Activated CD4-positive, alpha-beta T cell treated with anti-CD3 and anti-CD28 coated beads, Interleukin-2, amount 10 ng/mL, durations not matched to agents 24 days and 14 days (primary cell): ENCODE measurements at regions not wholly inside any gene's neighbourhood (a gene's known extent, or its start where the extent isn't known, plus 50 kb on each side); places are given as distances from the start of the nearest gene placed in this dataset.

Experiments
- DNase-seq: peaks from one replicate; pipeline ENCODE4 v3.0.0; 2022
- H3K27ac Mint-ChIP-seq: one replicate; pipeline ENCODE4 v1.8.0; 2022; ENCODE audit warnings: mild to moderate bottlenecking, mixed read lengths
- H3K27me3 Mint-ChIP-seq: one replicate; pipeline ENCODE4 v1.8.0; 2022; ENCODE audit warnings: mixed read lengths
- H3K36me3 Mint-ChIP-seq: one replicate; pipeline ENCODE4 v1.8.0; 2022; ENCODE audit warnings: low read depth, mild to moderate bottlenecking, mixed read lengths
- H3K4me1 Mint-ChIP-seq: one replicate; pipeline ENCODE4 v1.8.0; 2021; ENCODE audit warnings: mixed read lengths
- H3K4me3 Mint-ChIP-seq: one replicate; pipeline ENCODE4 v1.8.0; 2022; ENCODE audit warnings: mild to moderate bottlenecking, moderate library complexity, mixed read lengths
- H3K9me3 Mint-ChIP-seq: one replicate; pipeline ENCODE4 v1.8.0; 2021; ENCODE audit warnings: mixed read lengths
- intact Hi-C: fragments of 100-400 bp; cut with micrococcal nuclease; formaldehyde crosslinking; loops from one replicate; pipeline ENCODE4 v1.15.1; 2023

- H3K4me1 Mint-ChIP-seq: no peaks in the 10 kb centered on the region
- H3K27me3 Mint-ChIP-seq: no peaks in the 10 kb centered on the region
- no peak overlapping the region for H3K27ac Mint-ChIP-seq
- no peaks in the 10 kb centered on the region for H3K36me3 Mint-ChIP-seq
- intact Hi-C loops: no loop called here
- H3K9me3 Mint-ChIP-seq: no peaks in the 10 kb centered on the region
- DNase-seq: no peak
- H3K4me3 Mint-ChIP-seq: no peak overlapping the region
Observed at GRCh38 chr12:127431594-127431993, 835.4 kb upstream of the TMEM132C start.

- Mint-ChIP-seq H3K27ac (no peak overlapping the region), H3K27me3 (no peaks in the 10 kb centered on the region), H3K4me3 (no peak overlapping the region), H3K4me1 (no peaks in the 10 kb centered on the region), H3K36me3 (no peaks in the 10 kb centered on the region), H3K9me3 (peaks cover 6% of the 10 kb centered on the region)
- DNase-seq: no peak
- intact Hi-C loops: no loop called here
Observed at GRCh38 chr12:127435439-127435838, 831.5 kb upstream of the TMEM132C start.

DNA sequence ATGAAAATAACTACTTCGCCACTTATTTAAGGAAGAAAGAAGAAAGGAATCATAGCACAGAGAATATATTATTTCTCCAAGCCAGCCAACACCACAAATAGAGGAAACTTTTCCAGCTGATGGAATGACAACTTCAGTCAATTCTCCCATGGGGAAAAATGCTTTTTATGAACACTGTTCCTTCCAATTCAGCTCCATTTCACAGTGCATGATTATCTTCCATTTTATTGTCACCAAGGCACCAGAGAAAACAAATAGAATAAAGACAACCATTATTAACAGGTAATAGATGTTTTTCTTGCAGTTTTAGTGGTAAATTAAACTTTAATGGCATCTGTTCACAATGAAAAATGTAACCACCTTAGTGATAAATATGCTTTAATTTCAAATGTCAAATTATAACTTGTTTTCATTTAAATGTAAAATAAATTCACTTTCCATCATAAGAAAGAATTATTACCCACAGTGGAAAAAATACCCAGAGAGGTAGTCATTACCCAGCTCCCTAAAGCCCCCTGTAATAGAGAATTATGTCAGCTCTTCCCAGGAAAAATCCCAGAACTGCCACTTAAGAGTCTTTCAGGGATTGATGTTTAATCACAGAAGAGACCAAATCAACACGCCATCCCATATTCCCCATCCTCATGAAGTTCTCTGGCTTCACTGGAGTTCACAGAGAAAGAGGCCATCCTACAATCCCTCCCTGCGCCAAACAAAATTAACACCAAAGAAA is 828.3 kb upstream of the TMEM132C start:
- no peaks in the 10 kb centered on the region for H3K27me3 Mint-ChIP-seq
- H3K36me3 Mint-ChIP-seq: no peaks in the 10 kb centered on the region
- intact Hi-C loops: no loop called here
- H3K4me1 Mint-ChIP-seq: no peaks in the 10 kb centered on the region
- DNase-seq: no peak
- no peak overlapping the region for H3K27ac Mint-ChIP-seq
- H3K9me3 Mint-ChIP-seq: peaks cover 6% of the 10 kb centered on the region
- H3K4me3 Mint-ChIP-seq: no peak overlapping the region

- H3K4me1 Mint-ChIP-seq: no peaks in the 10 kb centered on the region
- no peak for DNase-seq
- no peaks in the 10 kb centered on the region for H3K36me3 Mint-ChIP-seq
- H3K4me3 Mint-ChIP-seq: no peak overlapping the region
- no peaks in the 10 kb centered on the region for H3K27me3 Mint-ChIP-seq
- H3K9me3 Mint-ChIP-seq: no peaks in the 10 kb centered on the region
- intact Hi-C loops: no loop called here
- no peak overlapping the region for H3K27ac Mint-ChIP-seq
Observed at GRCh38 chr12:127445581-127446139, 821.3 kb upstream of the TMEM132C start.

GRCh38 chr12:127448906-127449305 is 818.1 kb upstream of the TMEM132C start:
- Mint-ChIP-seq H3K27ac (no peak overlapping the region), H3K4me1 (no peaks in the 10 kb centered on the region), H3K9me3 (no peaks in the 10 kb centered on the region), H3K4me3 (no peak overlapping the region), H3K36me3 (no peaks in the 10 kb centered on the region), H3K27me3 (peaks cover 5% of the 10 kb centered on the region)
- no peak for DNase-seq
- intact Hi-C loops: no loop called here

DNA sequence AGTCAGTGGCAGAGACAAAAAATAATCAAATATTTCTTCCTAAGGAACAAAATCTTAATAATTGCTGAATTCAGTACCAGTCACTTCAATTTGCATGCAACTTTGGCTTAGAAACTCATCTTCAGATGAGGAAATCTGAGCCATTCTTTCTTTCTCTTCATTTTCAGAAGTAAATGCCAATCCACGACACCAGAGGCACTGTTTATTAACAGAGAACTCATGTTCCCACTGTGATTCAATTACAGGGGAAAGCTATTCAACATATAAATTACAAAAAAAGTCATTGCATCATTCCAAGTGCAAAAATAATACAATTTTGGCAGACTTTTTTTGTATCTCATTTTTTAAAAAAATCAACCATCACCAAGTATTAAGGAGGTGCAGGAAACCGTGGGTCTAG is 816.1 kb upstream of the TMEM132C start:
- DNase-seq: no peak
- intact Hi-C loops: no loop called here
- H3K36me3 Mint-ChIP-seq: no peaks in the 10 kb centered on the region
- H3K9me3 Mint-ChIP-seq: no peaks in the 10 kb centered on the region
- H3K27ac Mint-ChIP-seq: no peak overlapping the region
- no peak overlapping the region for H3K4me3 Mint-ChIP-seq
- peaks cover 14% of the 10 kb centered on the region for H3K27me3 Mint-ChIP-seq
- H3K4me1 Mint-ChIP-seq: no peaks in the 10 kb centered on the region

GRCh38 chr12:127455347-127456265 is 811.4 kb upstream of the TMEM132C start:
- intact Hi-C loops: no loop called here
- no peaks in the 10 kb centered on the region for H3K9me3 Mint-ChIP-seq
- peaks cover 21% of the 10 kb centered on the region for H3K27me3 Mint-ChIP-seq
- H3K4me3 Mint-ChIP-seq: no peak overlapping the region
- H3K36me3 Mint-ChIP-seq: no peaks in the 10 kb centered on the region
- no peak for DNase-seq
- H3K4me1 Mint-ChIP-seq: no peaks in the 10 kb centered on the region
- no peak overlapping the region for H3K27ac Mint-ChIP-seq

DNA sequence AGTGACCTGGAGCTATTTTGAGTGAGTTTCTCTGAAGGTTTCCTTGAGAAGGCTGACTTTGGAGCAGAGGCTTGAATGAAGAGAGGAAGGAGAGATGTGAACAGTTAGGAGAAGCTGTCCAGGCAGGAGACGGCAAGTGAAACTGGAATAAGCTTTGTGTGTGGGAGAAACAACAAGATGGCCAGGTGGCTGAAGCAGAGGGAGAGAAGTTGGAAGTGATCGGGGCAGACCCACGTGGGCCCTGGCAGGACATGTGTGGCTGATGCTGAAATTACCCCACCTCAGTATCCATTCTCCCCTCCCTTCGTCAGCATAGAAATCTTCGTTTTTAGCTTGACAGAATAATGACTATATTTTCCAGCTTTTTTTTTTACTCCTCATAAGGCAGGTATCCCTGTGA is 809.2 kb upstream of the TMEM132C start:
- intact Hi-C loops: no loop called here
- H3K36me3 Mint-ChIP-seq: no peaks in the 10 kb centered on the region
- H3K27ac Mint-ChIP-seq: no peak overlapping the region
- H3K4me1 Mint-ChIP-seq: no peaks in the 10 kb centered on the region
- no peaks in the 10 kb centered on the region for H3K9me3 Mint-ChIP-seq
- no peak for DNase-seq
- no peak overlapping the region for H3K4me3 Mint-ChIP-seq
- H3K27me3 Mint-ChIP-seq: peaks cover 20% of the 10 kb centered on the region

DNA sequence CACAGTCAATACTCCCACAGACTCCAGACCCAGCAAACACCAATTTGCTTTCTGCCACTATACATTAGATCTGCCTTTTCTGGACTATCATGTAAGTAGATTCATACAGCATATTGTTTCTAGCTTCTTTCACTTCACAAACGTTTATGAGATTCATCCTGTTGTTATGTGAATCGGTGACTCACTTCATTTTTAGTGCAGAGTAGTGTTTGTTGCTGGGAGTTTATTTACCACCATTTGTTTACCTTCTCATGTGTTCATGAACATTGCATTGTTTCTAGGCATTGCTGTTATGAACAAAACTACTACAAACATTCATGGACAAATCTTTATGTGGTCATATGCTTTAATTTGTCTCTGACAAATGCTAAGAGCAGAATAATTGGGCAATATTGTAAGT is 807.8 kb upstream of the TMEM132C start:
- no peak overlapping the region for H3K27ac Mint-ChIP-seq
- intact Hi-C loops: no loop called here
- no peaks in the 10 kb centered on the region for H3K9me3 Mint-ChIP-seq
- H3K4me3 Mint-ChIP-seq: no peak overlapping the region
- no peaks in the 10 kb centered on the region for H3K4me1 Mint-ChIP-seq
- peaks cover 16% of the 10 kb centered on the region for H3K27me3 Mint-ChIP-seq
- no peak for DNase-seq
- H3K36me3 Mint-ChIP-seq: no peaks in the 10 kb centered on the region

DNA sequence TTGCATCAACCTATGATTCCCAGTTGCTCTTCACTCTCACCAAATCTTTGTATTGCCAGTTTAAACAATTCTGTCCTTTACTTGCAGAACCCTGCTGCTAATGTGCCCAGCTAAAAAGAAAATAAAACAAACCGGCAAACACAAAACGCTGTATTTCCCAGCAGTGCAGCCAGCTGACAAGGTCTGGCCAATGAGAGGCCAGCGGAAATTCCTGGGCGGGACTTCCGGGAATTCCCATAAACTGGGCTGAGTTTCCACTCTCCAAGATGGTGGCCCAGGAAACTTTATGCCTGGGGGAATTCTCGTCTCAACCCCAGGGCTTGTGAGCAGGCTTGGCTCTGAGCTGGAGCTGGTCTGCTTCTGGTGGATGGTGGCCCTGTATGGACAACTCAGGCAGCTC is 807.3 kb upstream of the TMEM132C start:
- intact Hi-C loops: no loop called here
- no peak for DNase-seq
- Mint-ChIP-seq H3K4me3 (no peak overlapping the region), H3K27me3 (peaks cover 11% of the 10 kb centered on the region), H3K4me1 (no peaks in the 10 kb centered on the region), H3K9me3 (no peaks in the 10 kb centered on the region), H3K27ac (no peak overlapping the region), H3K36me3 (no peaks in the 10 kb centered on the region)

- Mint-ChIP-seq H3K27me3 (no peaks in the 10 kb centered on the region), H3K36me3 (no peaks in the 10 kb centered on the region), H3K27ac (no peak overlapping the region), H3K4me3 (no peak overlapping the region), H3K4me1 (no peaks in the 10 kb centered on the region), H3K9me3 (peaks cover 7% of the 10 kb centered on the region)
- intact Hi-C loops: no loop called here
- no peak for DNase-seq
Observed at GRCh38 chr12:127463237-127463636, 803.7 kb upstream of the TMEM132C start.

- intact Hi-C loops: no loop called here
- no peak for DNase-seq
- H3K4me3 Mint-ChIP-seq: no peak overlapping the region
Observed at GRCh38 chr12:127469331-127469730, 797.6 kb upstream of the TMEM132C start.

GRCh38 chr12:127473766-127474165 is 793.2 kb upstream of the TMEM132C start:
- Mint-ChIP-seq H3K4me1 (no peaks in the 10 kb centered on the region), H3K27me3 (no peaks in the 10 kb centered on the region), H3K9me3 (no peaks in the 10 kb centered on the region), H3K4me3 (no peak overlapping the region), H3K36me3 (no peaks in the 10 kb centered on the region), H3K27ac (no peak overlapping the region)
- DNase-seq: no peak
- intact Hi-C loops: no loop called here

More at GRCh38 chr12:127469331-127469730, 797.6 kb upstream of the TMEM132C start:
- no peaks in the 10 kb centered on the region for H3K27me3 Mint-ChIP-seq
- H3K9me3 Mint-ChIP-seq: peaks cover 7% of the 10 kb centered on the region
- no peaks in the 10 kb centered on the region for H3K36me3 Mint-ChIP-seq
- H3K27ac Mint-ChIP-seq: no peak overlapping the region
- no peaks in the 10 kb centered on the region for H3K4me1 Mint-ChIP-seq

DNA sequence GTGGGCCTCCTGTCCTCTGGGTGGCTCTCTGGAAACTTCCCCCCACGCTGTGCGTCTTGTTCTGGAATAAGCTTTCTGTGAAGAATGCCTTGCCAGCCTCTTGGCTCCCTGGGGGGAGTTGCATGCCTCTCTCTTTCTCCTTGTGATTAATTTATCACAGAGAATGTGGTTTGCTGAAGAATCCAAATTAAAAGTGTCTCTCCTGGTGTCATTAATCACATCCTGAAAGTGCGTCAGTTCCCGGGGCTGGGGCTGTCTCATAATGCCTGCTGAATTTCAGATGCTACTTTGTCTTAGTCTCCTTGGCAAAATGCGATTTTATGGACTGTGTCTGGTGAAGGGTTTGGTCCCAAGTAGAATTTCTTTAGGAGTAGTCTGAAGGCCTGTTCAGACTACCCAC is 787.7 kb upstream of the TMEM132C start:
- no peaks in the 10 kb centered on the region for H3K27me3 Mint-ChIP-seq
- no peaks in the 10 kb centered on the region for H3K9me3 Mint-ChIP-seq
- no peaks in the 10 kb centered on the region for H3K4me1 Mint-ChIP-seq
- H3K4me3 Mint-ChIP-seq: no peak overlapping the region
- H3K27ac Mint-ChIP-seq: no peak overlapping the region
- intact Hi-C loops: no loop called here
- no peaks in the 10 kb centered on the region for H3K36me3 Mint-ChIP-seq
- no peak for DNase-seq
